ENCODE measurements at regions not wholly inside any gene's neighbourhood (a gene's known extent, or its start where the extent isn't known, plus 50 kb on each side); places are given as distances from the start of the nearest gene placed in this dataset.

DNA sequence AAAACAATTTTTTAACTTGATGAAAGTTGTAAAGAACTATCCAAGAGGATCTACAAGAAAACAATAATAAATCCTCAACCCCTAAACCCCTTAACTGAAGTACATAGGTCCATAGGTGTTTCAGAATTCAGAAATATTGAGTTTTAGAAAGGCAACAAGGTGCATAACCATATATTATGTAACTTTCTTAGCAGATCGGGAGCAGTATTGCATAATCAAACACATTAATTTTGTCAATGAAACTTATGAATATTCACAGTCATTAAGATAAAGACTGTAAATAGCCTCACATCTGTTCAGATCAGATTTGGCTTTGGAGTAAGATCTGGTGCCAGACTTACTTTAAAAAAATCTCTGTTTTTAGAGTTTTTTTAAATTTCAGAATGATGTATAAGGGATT, 647.1 kb upstream of the FLRT2 start:
- H3K9me3 ChIP-seq = no peaks in the 10 kb centered on the region
- H3K4me3 ChIP-seq = no peak overlapping the region
- TF ChIP-seq POLR2A (IDR thresholded peaks at IDR 0.05) (no peak), POLR2AphosphoS5 (IDR thresholded peaks at IDR 0.05; ENCODE audit: insufficient read depth in 1 of 2, low read depth in 1 of 2) (no peak)
- TF ChIP-seq, protein P1, sequence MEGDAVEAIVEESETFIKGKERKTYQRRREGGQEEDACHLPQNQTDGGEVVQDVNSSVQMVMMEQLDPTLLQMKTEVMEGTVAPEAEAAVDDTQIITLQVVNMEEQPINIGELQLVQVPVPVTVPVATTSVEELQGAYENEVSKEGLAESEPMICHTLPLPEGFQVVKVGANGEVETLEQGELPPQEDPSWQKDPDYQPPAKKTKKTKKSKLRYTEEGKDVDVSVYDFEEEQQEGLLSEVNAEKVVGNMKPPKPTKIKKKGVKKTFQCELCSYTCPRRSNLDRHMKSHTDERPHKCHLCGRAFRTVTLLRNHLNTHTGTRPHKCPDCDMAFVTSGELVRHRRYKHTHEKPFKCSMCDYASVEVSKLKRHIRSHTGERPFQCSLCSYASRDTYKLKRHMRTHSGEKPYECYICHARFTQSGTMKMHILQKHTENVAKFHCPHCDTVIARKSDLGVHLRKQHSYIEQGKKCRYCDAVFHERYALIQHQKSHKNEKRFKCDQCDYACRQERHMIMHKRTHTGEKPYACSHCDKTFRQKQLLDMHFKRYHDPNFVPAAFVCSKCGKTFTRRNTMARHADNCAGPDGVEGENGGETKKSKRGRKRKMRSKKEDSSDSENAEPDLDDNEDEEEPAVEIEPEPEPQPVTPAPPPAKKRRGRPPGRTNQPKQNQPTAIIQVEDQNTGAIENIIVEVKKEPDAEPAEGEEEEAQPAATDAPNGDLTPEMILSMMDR (IDR thresholded peaks at IDR 0.05) = no peak
- no peak for DNase-seq (ENCODE audit: extremely low spot score in 2 of 2)
- H3K27me3 ChIP-seq = no peaks in the 10 kb centered on the region
- no peaks in the 10 kb centered on the region for H3K36me3 ChIP-seq
- H3K27ac ChIP-seq = no peak overlapping the region
- no peaks in the 10 kb centered on the region for H3K4me1 ChIP-seq
- intact Hi-C loops (cut with DNase I) = no loop called here

DNA sequence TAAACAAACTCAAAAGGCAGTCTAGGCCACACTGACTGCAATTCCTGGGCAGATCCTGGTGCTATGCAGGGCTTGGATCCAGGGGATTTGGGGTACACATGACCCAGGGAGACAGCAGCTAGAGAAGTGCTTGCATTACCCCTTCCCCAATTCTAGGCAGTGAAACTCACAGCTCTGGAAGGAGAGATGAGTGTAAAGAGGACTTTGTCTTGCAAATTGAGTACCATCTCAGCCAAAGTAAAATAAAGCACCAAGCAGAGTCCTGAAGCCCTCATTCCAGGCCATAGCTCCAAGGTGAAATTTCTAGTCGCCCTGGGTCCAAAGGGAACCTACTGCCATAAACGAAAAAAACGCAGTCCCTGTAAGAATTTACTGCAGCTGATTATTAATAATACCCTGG, 644.9 kb upstream of the FLRT2 start:
- intact Hi-C loops (cut with DNase I) = no loop called here
- Histone ChIP-seq H3K4me1 (no peaks in the 10 kb centered on the region), H3K27me3 (no peaks in the 10 kb centered on the region), H3K27ac (no peak overlapping the region), H3K36me3 (no peaks in the 10 kb centered on the region), H3K4me3 (no peak overlapping the region), H3K9me3 (no peaks in the 10 kb centered on the region)
- no peak for DNase-seq (ENCODE audit: extremely low spot score in 2 of 2)
- TF ChIP-seq, protein P1 (IDR thresholded peaks at IDR 0.05) = no peak
- TF ChIP-seq POLR2A (IDR thresholded peaks at IDR 0.05) = no peak
- TF ChIP-seq POLR2AphosphoS5 (IDR thresholded peaks at IDR 0.05; ENCODE audit: insufficient read depth in 1 of 2, low read depth in 1 of 2) = no peak

DNA sequence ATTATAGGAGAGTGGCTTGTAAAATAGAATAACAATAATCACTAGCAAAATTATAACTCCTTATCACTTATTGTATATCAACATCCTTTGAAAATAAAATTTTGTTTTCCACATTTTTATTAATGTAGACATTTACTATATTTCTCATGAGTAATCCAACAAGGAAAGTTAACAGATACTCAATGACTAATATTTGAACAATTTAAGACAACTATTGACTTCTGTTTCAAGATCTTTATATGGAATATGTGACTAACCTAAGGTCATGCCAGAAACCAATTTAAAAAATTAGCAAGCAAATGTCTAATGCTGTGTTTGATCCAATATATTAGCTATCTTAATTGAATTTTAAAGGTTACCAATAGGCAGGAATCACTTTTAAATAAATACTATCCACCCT, 638.5 kb upstream of the FLRT2 start:
- Histone ChIP-seq H3K4me3 (no peak overlapping the region), H3K36me3 (no peaks in the 10 kb centered on the region), H3K4me1 (no peaks in the 10 kb centered on the region), H3K27me3 (no peaks in the 10 kb centered on the region), H3K9me3 (no peaks in the 10 kb centered on the region), H3K27ac (no peak overlapping the region)
- TF ChIP-seq POLR2A (IDR thresholded peaks at IDR 0.05) = no peak
- TF ChIP-seq POLR2AphosphoS5 (IDR thresholded peaks at IDR 0.05; ENCODE audit: insufficient read depth in 1 of 2, low read depth in 1 of 2) = no peak
- TF ChIP-seq, protein P1 (IDR thresholded peaks at IDR 0.05) = no peak
- intact Hi-C loops (cut with DNase I) = no loop called here
- DNase-seq (ENCODE audit: extremely low spot score in 2 of 2) = no peak

DNA sequence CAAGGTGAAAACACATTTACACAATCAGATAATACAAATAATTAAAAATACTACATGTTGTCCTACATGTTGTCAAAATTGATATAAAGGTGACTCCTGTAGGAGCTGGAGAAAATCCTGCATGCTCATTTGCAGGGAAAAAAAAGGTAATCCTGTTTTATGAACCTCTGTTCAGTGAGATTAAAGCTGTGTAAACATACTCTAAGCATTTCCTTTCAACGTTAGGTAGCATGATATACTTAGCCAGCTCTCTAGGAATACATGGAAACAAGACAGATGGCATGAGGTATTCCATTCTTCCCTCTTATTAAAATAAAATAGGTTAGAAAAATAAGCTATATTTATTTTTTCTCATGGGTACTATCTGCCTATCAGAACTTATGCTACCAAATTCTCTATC, 635.7 kb upstream of the FLRT2 start:
- H3K4me1 ChIP-seq = no peaks in the 10 kb centered on the region
- no peaks in the 10 kb centered on the region for H3K27me3 ChIP-seq
- no peak overlapping the region for H3K27ac ChIP-seq
- no peak for DNase-seq (ENCODE audit: extremely low spot score in 2 of 2)
- no peaks in the 10 kb centered on the region for H3K9me3 ChIP-seq
- no peak overlapping the region for H3K4me3 ChIP-seq
- intact Hi-C loops (cut with DNase I) = no loop called here
- no peaks in the 10 kb centered on the region for H3K36me3 ChIP-seq
- TF ChIP-seq POLR2A (IDR thresholded peaks at IDR 0.05) = no peak

DNA sequence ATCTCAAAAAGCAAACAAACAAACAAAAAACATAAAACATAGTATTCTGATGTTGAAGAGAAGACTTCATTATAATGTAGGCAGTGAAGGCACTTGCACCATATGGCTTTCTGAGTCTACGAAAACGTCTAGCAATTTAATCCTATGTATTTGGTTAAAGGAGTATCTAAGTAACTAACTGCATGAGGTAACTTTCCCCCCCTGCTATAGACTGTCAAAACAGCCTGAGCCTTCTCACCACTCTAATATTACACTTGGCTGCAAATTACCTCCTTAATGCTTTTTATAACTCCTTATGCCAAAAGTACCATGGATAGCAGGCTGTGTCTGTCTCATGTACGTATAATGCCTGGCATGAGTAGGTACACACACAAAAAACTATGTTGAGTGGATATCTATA, 607.6 kb upstream of the FLRT2 start:
- Histone ChIP-seq H3K4me1 (no peaks in the 10 kb centered on the region), H3K36me3 (no peaks in the 10 kb centered on the region), H3K27ac (no peak overlapping the region), H3K4me3 (no peak overlapping the region), H3K27me3 (no peaks in the 10 kb centered on the region), H3K9me3 (no peaks in the 10 kb centered on the region)
- intact Hi-C loops (cut with DNase I) = no loop called here
- no peak for DNase-seq (ENCODE audit: extremely low spot score in 2 of 2)
- TF ChIP-seq POLR2AphosphoS5 (IDR thresholded peaks at IDR 0.05; ENCODE audit: insufficient read depth in 1 of 2, low read depth in 1 of 2) (no peak), POLR2A (IDR thresholded peaks at IDR 0.05) (no peak)
- TF ChIP-seq, protein P1 (IDR thresholded peaks at IDR 0.05) = no peak

DNA sequence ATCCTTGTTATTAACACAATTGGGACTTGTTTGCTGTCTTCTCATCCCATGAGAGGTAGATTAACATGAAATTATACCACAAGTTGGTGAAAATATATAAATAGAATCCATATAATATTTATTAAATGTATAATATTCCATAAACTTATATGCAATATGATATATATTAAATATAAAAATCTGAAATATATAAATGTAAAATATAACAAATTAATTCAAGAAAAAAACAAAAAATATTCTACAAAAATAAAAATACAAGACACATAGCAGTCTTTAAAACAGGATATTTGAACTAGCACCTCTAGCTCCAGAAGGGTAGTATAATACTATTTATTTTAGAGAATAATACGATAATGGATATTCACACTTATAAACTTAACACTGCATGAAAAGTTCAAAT, 603.3 kb upstream of the FLRT2 start:
- no peak for DNase-seq (ENCODE audit: extremely low spot score in 2 of 2)
- no peak for TF ChIP-seq POLR2A (IDR thresholded peaks at IDR 0.05)
- no peak for TF ChIP-seq POLR2AphosphoS5 (IDR thresholded peaks at IDR 0.05; ENCODE audit: insufficient read depth in 1 of 2, low read depth in 1 of 2)
- TF ChIP-seq, protein P1 (IDR thresholded peaks at IDR 0.05) = no peak
- Histone ChIP-seq H3K9me3 (no peaks in the 10 kb centered on the region), H3K36me3 (no peaks in the 10 kb centered on the region), H3K27me3 (no peaks in the 10 kb centered on the region), H3K4me3 (no peak overlapping the region), H3K27ac (no peak overlapping the region), H3K4me1 (no peaks in the 10 kb centered on the region)
- intact Hi-C loops (cut with DNase I) = no loop called here

All from vagina (tissue), 2 donors.